ENCODE measurements at regions not wholly inside any gene's neighbourhood (a gene's known extent, or its start where the extent isn't known, plus 50 kb on each side); places are given as distances from the start of the nearest gene placed in this dataset.

DNA sequence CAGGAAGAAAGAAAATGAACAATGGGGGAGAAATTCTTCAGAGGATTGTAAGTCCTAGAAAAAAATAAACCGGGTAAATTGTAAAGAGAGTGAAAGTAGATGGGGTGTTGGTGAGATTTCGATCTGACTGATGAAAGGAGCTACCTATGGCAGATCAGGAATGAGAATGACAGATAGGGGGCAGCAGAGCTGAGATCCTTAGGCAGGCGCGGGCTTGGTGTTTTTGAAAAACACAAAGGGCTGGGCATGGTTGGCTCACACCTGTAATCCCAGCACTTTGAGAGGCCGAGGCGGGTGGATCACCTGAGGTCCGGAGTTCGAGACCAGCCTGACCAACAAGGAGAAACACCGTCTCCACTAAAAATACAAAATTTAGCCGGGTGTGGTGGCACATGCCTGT lies 1468.6 kb upstream of the SLC10A2 start:
- TF ChIP-seq, protein P1, sequence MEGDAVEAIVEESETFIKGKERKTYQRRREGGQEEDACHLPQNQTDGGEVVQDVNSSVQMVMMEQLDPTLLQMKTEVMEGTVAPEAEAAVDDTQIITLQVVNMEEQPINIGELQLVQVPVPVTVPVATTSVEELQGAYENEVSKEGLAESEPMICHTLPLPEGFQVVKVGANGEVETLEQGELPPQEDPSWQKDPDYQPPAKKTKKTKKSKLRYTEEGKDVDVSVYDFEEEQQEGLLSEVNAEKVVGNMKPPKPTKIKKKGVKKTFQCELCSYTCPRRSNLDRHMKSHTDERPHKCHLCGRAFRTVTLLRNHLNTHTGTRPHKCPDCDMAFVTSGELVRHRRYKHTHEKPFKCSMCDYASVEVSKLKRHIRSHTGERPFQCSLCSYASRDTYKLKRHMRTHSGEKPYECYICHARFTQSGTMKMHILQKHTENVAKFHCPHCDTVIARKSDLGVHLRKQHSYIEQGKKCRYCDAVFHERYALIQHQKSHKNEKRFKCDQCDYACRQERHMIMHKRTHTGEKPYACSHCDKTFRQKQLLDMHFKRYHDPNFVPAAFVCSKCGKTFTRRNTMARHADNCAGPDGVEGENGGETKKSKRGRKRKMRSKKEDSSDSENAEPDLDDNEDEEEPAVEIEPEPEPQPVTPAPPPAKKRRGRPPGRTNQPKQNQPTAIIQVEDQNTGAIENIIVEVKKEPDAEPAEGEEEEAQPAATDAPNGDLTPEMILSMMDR (IDR thresholded peaks at IDR 0.05): no peak
- no peak for TF ChIP-seq POLR2A (IDR thresholded peaks at IDR 0.05)
